ENCODE measurements at regions not wholly inside any gene's neighbourhood (a gene's known extent, or its start where the extent isn't known, plus 50 kb on each side); places are given as distances from the start of the nearest gene placed in this dataset.

GRCh38 chr4:15186149-15186548 is 183.9 kb downstream of the CPEB2 start:
- TF ChIP-seq, protein P1, sequence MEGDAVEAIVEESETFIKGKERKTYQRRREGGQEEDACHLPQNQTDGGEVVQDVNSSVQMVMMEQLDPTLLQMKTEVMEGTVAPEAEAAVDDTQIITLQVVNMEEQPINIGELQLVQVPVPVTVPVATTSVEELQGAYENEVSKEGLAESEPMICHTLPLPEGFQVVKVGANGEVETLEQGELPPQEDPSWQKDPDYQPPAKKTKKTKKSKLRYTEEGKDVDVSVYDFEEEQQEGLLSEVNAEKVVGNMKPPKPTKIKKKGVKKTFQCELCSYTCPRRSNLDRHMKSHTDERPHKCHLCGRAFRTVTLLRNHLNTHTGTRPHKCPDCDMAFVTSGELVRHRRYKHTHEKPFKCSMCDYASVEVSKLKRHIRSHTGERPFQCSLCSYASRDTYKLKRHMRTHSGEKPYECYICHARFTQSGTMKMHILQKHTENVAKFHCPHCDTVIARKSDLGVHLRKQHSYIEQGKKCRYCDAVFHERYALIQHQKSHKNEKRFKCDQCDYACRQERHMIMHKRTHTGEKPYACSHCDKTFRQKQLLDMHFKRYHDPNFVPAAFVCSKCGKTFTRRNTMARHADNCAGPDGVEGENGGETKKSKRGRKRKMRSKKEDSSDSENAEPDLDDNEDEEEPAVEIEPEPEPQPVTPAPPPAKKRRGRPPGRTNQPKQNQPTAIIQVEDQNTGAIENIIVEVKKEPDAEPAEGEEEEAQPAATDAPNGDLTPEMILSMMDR (IDR thresholded peaks at IDR 0.05), result no peak
- TF ChIP-seq POLR2AphosphoS5 (IDR thresholded peaks at IDR 0.05) (no peak), POLR2A (IDR thresholded peaks at IDR 0.05) (no peak)
